GM12872 (cell line): ENCODE measurements at regions not wholly inside any gene's neighbourhood (a gene's known extent, or its start where the extent isn't known, plus 50 kb on each side); places are given as distances from the start of the nearest gene placed in this dataset.

Experiments
- CTCF ChIP-seq: IDR thresholded peaks from 3 replicates; pipeline ENCODE4 v1.5.1; 2011; ENCODE audit warnings: low read depth, mild to moderate bottlenecking, low read length, moderate library complexity; ENCODE audit not compliant: insufficient read depth

GRCh38 chr2:120432976-120433815 lies 87.3 kb downstream of the INHBB start:
- TF ChIP-seq CTCF: no peak

- TF ChIP-seq CTCF: no peak
Observed at GRCh38 chr2:120433816-120434290, 87.9 kb downstream of the INHBB start.

GRCh38 chr2:120434492-120435308 lies 88.8 kb downstream of the INHBB start:
- no peak for TF ChIP-seq CTCF

GRCh38 chr2:120435671-120436459 lies 89.9 kb downstream of the INHBB start:
- TF ChIP-seq CTCF: no peak

GRCh38 chr2:120436460-120436739 lies 90.5 kb downstream of the INHBB start:
- TF ChIP-seq CTCF: no peak

GRCh38 chr2:120436885-120437603 lies 91.1 kb downstream of the INHBB start:
- peak; percentile 67 for TF ChIP-seq CTCF

GRCh38 chr2:120437604-120438000 lies 91.7 kb downstream of the INHBB start:
- no peak for TF ChIP-seq CTCF
